ENCODE measurements at regions not wholly inside any gene's neighbourhood (a gene's known extent, or its start where the extent isn't known, plus 50 kb on each side); places are given as distances from the start of the nearest gene placed in this dataset.

DNA sequence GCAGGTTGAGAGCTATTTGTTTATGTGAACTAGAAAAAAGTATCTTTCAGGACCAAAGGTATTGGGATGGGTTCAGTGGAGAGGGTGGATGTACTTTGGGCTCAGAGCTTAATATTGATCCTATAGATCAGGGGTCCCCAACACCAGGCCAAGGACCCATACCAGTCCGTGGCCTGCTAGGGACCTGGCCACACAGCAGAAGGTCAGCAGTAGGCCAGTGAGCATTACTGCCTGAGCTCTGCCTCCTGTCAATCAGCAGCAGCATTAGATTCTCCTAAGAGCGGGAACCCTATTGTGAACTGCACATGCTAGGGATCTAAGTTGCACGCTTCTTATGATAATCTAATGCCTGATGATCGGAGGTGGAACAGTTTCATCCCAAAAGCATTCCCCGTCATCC is 115.8 kb upstream of the WDR11 start:
- no peak for DNase-seq (ENCODE audit: extremely low read depth, low read depth)
- H3K4me3 ChIP-seq (replicated peaks; ENCODE audit: low read depth, low read length) = no peak overlapping the region
- TF ChIP-seq, protein P1, sequence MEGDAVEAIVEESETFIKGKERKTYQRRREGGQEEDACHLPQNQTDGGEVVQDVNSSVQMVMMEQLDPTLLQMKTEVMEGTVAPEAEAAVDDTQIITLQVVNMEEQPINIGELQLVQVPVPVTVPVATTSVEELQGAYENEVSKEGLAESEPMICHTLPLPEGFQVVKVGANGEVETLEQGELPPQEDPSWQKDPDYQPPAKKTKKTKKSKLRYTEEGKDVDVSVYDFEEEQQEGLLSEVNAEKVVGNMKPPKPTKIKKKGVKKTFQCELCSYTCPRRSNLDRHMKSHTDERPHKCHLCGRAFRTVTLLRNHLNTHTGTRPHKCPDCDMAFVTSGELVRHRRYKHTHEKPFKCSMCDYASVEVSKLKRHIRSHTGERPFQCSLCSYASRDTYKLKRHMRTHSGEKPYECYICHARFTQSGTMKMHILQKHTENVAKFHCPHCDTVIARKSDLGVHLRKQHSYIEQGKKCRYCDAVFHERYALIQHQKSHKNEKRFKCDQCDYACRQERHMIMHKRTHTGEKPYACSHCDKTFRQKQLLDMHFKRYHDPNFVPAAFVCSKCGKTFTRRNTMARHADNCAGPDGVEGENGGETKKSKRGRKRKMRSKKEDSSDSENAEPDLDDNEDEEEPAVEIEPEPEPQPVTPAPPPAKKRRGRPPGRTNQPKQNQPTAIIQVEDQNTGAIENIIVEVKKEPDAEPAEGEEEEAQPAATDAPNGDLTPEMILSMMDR (IDR thresholded peaks at IDR 0.05; ENCODE audit: low read depth, low read length, missing control alignments) = no peak

DNA sequence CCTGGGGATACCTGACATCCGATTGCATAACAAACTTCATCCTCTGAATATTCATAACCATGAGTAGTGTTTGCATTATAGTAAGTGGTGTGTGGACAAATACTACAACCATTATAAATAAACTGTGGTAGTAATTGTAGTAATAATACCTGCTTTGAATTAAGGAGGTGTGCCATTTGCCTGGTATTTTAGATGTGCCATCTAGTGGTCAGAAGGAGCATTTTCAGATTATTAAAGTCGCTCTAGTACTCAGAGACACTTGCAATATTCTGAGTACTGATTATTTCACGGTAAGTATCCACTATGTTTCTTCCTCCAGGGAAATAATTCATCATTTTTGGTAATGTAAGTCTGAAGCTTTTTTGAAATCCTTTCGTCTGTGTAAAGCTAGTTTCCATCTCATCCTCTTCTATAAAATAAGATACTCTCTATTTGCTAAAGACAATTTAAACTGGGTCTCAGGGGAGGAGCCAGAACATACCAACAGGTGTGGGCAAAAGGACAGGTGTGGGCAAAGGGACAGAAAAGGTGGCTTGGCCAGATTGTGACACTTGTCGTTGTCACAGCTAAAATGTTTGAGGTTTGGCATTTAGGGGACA is 115.3 kb upstream of the WDR11 start:
- TF ChIP-seq, protein P1 (IDR thresholded peaks at IDR 0.05; ENCODE audit: low read depth, low read length, missing control alignments) = peak; percentile 40
- no peak overlapping the region for H3K4me3 ChIP-seq (replicated peaks; ENCODE audit: low read depth, low read length)
- DNase-seq (ENCODE audit: extremely low read depth, low read depth) = no peak

DNA sequence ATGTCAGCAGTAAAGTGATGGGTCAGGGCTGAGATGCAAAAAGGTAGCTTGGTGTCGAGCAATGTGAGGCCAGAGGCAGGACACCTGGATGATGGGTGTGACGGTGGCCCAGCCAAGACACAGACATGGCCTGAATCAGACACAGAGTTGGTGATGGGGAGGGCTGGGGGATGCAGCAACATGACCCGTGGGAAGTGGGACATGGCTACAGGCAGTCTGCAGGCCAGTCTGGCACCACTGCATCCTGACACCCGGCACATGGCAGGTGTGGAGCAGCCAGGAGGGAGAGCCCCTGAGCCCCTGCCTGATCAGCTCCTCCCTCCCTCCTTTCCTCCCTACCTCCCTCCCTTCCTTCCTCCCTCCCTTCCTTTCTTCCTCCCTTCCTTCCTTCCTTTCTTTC is 114.8 kb upstream of the WDR11 start:
- no peak for DNase-seq (ENCODE audit: extremely low read depth, low read depth)
- TF ChIP-seq, protein P1 (IDR thresholded peaks at IDR 0.05; ENCODE audit: low read depth, low read length, missing control alignments) = no peak
- H3K4me3 ChIP-seq (replicated peaks; ENCODE audit: low read depth, low read length) = no peak overlapping the region

DNA sequence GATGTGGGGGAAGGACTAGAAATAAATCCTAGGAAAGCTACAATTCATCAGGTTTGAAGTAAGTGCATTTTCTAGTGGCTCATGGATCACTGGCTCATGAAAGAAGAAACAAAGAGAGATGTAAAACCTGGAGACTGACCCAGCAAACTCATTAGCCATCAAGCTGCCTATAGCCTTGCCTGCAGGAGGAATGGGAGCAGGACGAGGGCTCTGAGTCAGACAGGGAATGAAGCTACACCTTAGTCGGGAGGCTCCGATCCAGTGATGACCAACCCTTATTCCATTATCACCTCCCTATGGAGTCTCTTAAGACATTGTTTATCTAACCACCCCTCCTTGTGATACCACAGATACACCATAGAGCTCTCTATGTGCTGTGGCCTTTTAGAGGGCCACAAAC is 112.5 kb upstream of the WDR11 start:
- TF ChIP-seq, protein P1 (IDR thresholded peaks at IDR 0.05; ENCODE audit: low read depth, low read length, missing control alignments) = no peak
- DNase-seq (ENCODE audit: extremely low read depth, low read depth) = no peak
- H3K4me3 ChIP-seq (replicated peaks; ENCODE audit: low read depth, low read length) = no peak overlapping the region

DNA sequence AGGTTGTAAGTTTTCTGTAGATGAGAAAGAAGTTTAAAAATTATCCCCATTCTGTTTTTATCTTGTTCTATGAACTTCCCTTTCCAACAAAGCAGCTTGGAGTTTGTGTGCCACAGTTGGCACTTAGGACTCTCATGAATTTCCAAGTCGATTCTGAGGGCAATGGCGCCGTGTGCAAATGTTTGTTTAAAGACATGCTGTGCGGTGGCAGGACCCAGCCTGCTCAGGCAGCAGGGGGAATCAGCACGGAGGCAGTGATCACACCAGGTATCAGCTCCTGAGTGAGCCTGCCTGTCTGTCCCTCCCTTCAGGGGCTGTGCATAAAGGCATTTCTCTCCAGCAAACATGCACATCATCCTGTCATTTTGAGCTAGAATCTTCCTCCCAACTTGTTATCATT is 109.8 kb upstream of the WDR11 start:
- no peak overlapping the region for H3K4me3 ChIP-seq (replicated peaks; ENCODE audit: low read depth, low read length)
- no peak for DNase-seq (ENCODE audit: extremely low read depth, low read depth)
- TF ChIP-seq, protein P1 (IDR thresholded peaks at IDR 0.05; ENCODE audit: low read depth, low read length, missing control alignments) = no peak

DNA sequence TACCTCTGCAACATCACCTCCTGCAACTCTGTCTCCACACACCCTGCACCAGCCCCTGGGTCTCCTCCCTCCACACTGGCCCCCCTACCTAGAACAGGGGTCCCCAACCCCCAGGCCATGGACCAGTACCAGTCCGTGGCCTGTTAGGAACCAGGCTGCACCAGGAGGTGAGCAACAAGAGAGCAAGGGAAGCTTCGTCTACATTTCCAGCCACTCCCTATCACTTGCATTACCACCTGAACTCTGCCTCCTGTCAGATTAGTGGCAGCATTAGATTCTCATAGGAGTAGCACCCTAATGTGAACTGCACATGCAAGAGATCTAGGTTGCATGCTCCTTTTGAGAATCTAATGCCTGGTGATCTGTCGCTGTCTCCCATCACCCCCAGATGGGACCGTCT is 108.8 kb upstream of the WDR11 start:
- TF ChIP-seq, protein P1 (IDR thresholded peaks at IDR 0.05; ENCODE audit: low read depth, low read length, missing control alignments) = no peak
- H3K4me3 ChIP-seq (replicated peaks; ENCODE audit: low read depth, low read length) = no peak overlapping the region
- DNase-seq (ENCODE audit: extremely low read depth, low read depth) = no peak

DNA sequence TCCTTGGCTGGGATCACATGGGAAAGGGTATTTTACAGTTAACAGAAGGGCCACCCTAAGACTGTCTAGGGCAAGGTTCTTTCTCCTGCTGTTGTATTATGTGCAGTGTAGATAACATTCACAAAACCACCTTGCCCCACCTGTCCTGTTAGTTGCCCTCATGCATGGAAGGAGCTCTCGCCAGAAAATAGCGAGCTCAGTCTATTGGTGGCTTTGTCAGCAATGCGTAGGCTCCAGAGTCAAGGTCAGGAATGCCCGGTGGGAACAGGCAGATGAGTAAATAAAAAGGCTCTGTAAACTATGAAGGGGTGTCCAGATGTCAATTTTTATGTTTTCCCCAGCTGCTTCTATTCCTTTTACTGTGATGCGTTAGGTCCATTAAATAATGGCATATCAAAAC is 107.1 kb upstream of the WDR11 start:
- no peak for DNase-seq (ENCODE audit: extremely low read depth, low read depth)
- TF ChIP-seq, protein P1 (IDR thresholded peaks at IDR 0.05; ENCODE audit: low read depth, low read length, missing control alignments) = no peak

More for the DNA sequence above, 107.1 kb upstream of the WDR11 start:
- no peak overlapping the region for H3K4me3 ChIP-seq (replicated peaks; ENCODE audit: low read depth, low read length)

All from HFF-Myc (cell line).